A673 (cell line): ENCODE measurements at regions not wholly inside any gene's neighbourhood (a gene's known extent, or its start where the extent isn't known, plus 50 kb on each side); places are given as distances from the start of the nearest gene placed in this dataset.

ENCODE experiments used
- BruUV-seq: library from RNA; stranded (reverse); fragments of 400-500 nt; replicated peaks from 2 replicates; lab custom pipeline; 2021; lab: Mats Ljungman, UMichigan
- CTCF ChIA-PET: fragments of 300-600 bp; sonication (Branson Sonifier 250); formaldehyde crosslinking; loops from one replicate; lab custom pipeline; 2022; ENCODE audit warnings: antibody characterized with exemption; lab: Charles Lee
- POLR2A ChIA-PET: fragments of 300-600 bp; sonication (Branson Sonifier 250); formaldehyde crosslinking; loops from one replicate; lab custom pipeline; 2022; ENCODE audit warnings: antibody characterized with exemption; ENCODE audit not compliant: low non-redundant PET; lab: Charles Lee
- DNase-seq: peaks from one replicate; pipeline ENCODE4 v3.0.0-alpha.2; 2015; ENCODE audit warnings: low spot score
- H3K27ac ChIP-seq: fragments of 200-600 bp; sonication (generic); 2 replicates; pipeline ENCODE4 v1.5.1; 2016; ENCODE audit warnings: mixed run types, low read depth, mild to moderate bottlenecking, mixed read lengths, antibody characterized with exemption, low read length; ENCODE audit not compliant: poor library complexity, severe bottlenecking
- H3K27me3 ChIP-seq: fragments of 200-600 bp; sonication (generic); replicated peaks from 2 replicates; pipeline ENCODE4 v1.6.1; 2017; ENCODE audit warnings: mixed run types, low read depth, mild to moderate bottlenecking, mixed read lengths, antibody characterized with exemption, low read length; ENCODE audit not compliant: insufficient read depth, poor library complexity
- H3K36me3 ChIP-seq: fragments of 200-600 bp; sonication (generic); 2 replicates; pipeline ENCODE4 v1.6.1; 2016; ENCODE audit warnings: mixed run types, mild to moderate bottlenecking, mixed read lengths, antibody characterized with exemption, low read length; ENCODE audit not compliant: insufficient read depth, poor library complexity, severe bottlenecking
- H3K4me1 ChIP-seq: fragments of 200-600 bp; sonication (generic); 2 replicates; pipeline ENCODE4 v1.6.1; 2017; ENCODE audit warnings: mixed run types, mild to moderate bottlenecking, mixed read lengths, antibody characterized with exemption, low read length; ENCODE audit not compliant: insufficient read depth, poor library complexity, severe bottlenecking
- H3K4me3 ChIP-seq: fragments of 200-600 bp; sonication (generic); 2 replicates; pipeline ENCODE4 v1.5.1; 2016; ENCODE audit warnings: low read depth, mixed run types, mild to moderate bottlenecking, mixed read lengths, low read length; ENCODE audit not compliant: poor library complexity, severe bottlenecking
- H3K9me3 ChIP-seq: fragments of 200-600 bp; sonication (generic); 2 replicates; pipeline ENCODE4 v1.6.1; 2016; ENCODE audit warnings: mixed run types, low read depth, mild to moderate bottlenecking, mixed read lengths, antibody characterized with exemption, low read length; ENCODE audit not compliant: poor library complexity, severe bottlenecking
- EZH2 ChIP-seq: fragments of 200-600 bp; sonication (generic); IDR thresholded peaks from 2 replicates; pipeline ENCODE4 v1.6.1; 2017; ENCODE audit warnings: borderline replicate concordance, low read depth, mild to moderate bottlenecking, mixed read lengths, antibody characterized with exemption, low read length; ENCODE audit not compliant: poor library complexity, severe bottlenecking
- intact Hi-C: fragments of 100-400 bp; cut with micrococcal nuclease; formaldehyde crosslinking; loops from one replicate; pipeline ENCODE4 v1.10.0; 2022; ENCODE audit not compliant: unreplicated experiment
- TF ChIP-seq, protein P1 (sequence below): fragments of 300-800, 200-600 bp; sonication (generic); conservative IDR thresholded peaks from 2 replicates; pipeline ENCODE4 v1.5.1; 2017; ENCODE audit warnings: low read depth, mild to moderate bottlenecking, antibody characterized with exemption, low read length, moderate library complexity, mixed read lengths

DNA sequence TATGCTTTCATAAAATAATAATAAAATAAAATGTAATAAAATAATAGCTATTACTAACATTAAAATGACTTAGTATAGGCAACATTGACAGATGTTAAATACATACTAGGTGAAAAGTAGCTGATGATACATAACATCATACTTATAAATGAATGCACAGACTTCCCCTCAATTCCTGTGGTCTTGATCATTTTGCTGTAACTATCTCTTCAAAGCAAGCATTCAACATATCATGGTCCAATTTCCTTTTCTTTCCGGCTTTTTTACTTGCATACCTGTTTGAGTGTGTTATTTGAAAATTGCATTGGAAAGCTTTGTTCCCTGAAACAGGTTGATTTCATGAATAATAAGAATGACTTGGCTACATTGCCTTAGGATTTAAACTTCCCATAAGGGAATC lies 309.3 kb downstream of the HDGFL1 start:
- no peak for TF ChIP-seq EZH2
- TF ChIP-seq, protein P1, sequence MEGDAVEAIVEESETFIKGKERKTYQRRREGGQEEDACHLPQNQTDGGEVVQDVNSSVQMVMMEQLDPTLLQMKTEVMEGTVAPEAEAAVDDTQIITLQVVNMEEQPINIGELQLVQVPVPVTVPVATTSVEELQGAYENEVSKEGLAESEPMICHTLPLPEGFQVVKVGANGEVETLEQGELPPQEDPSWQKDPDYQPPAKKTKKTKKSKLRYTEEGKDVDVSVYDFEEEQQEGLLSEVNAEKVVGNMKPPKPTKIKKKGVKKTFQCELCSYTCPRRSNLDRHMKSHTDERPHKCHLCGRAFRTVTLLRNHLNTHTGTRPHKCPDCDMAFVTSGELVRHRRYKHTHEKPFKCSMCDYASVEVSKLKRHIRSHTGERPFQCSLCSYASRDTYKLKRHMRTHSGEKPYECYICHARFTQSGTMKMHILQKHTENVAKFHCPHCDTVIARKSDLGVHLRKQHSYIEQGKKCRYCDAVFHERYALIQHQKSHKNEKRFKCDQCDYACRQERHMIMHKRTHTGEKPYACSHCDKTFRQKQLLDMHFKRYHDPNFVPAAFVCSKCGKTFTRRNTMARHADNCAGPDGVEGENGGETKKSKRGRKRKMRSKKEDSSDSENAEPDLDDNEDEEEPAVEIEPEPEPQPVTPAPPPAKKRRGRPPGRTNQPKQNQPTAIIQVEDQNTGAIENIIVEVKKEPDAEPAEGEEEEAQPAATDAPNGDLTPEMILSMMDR = no peak
- no peaks in the 10 kb centered on the region for H3K36me3 ChIP-seq
- H3K4me3 ChIP-seq = no peak overlapping the region
- H3K27ac ChIP-seq = no peak overlapping the region
- intact Hi-C loops = no loop called here
- no TSS peak for BruUV-seq
- no peak for DNase-seq
- no peaks in the 10 kb centered on the region for H3K4me1 ChIP-seq
- no peaks in the 10 kb centered on the region for H3K9me3 ChIP-seq
- ChIA-PET POLR2A (interaction anchor here (0.6 kb wide), 1 partner anchor 51 kb away, joined by 4 read pairs; no protein-coding TSS in a partner anchor), CTCF (no interaction called here)
- H3K27me3 ChIP-seq = no peaks in the 10 kb centered on the region

- ChIA-PET POLR2A (no interaction called here), CTCF (no interaction called here)
- no TSS peak for BruUV-seq
- Histone ChIP-seq H3K4me1 (no peaks in the 10 kb centered on the region), H3K27ac (no peak overlapping the region), H3K4me3 (no peak overlapping the region), H3K9me3 (no peaks in the 10 kb centered on the region), H3K27me3 (no peaks in the 10 kb centered on the region), H3K36me3 (no peaks in the 10 kb centered on the region)
- intact Hi-C loops = no loop called here
- no peak for TF ChIP-seq EZH2
- TF ChIP-seq, protein P1 = no peak
- DNase-seq = peak; percentile 15
Observed at GRCh38 chr6:22880686-22881433, 311.5 kb downstream of the HDGFL1 start.

GRCh38 chr6:22882581-22882980 lies 313.2 kb downstream of the HDGFL1 start:
- Histone ChIP-seq H3K9me3 (no peaks in the 10 kb centered on the region), H3K27me3 (no peaks in the 10 kb centered on the region), H3K4me3 (no peak overlapping the region), H3K27ac (no peak overlapping the region), H3K36me3 (no peaks in the 10 kb centered on the region), H3K4me1 (no peaks in the 10 kb centered on the region)
- BruUV-seq = no TSS peak
- intact Hi-C loops = no loop called here
- no peak for DNase-seq
- ChIA-PET CTCF (no interaction called here), POLR2A (no interaction called here)
- TF ChIP-seq, protein P1 = no peak
- TF ChIP-seq EZH2 = no peak
